SK-N-SH (cell line): ENCODE measurements at regions not wholly inside any gene's neighbourhood (a gene's known extent, or its start where the extent isn't known, plus 50 kb on each side); places are given as distances from the start of the nearest gene placed in this dataset.

Experiments
- CTCF ChIA-PET: fragments of 300-600, 350-600 bp; formaldehyde crosslinking; extraction: SDS; loops from one replicate; lab custom pipeline; 2021; lab: Yijun Ruan, JAX
- POLR2A ChIA-PET: fragments of 350-600 bp; sonication (Branson Sonifier 250); formaldehyde crosslinking; extraction: SDS; loops from one replicate; lab custom pipeline; 2020; ENCODE audit warnings: antibody characterized with exemption, inconsistent platforms; lab: Yijun Ruan, JAX
- DNase-seq: peaks from one replicate; pipeline ENCODE4 v3.0.0; 2012
- H2AFZ ChIP-seq: fragments of 200-600 bp; sonication (generic); 2 replicates; pipeline ENCODE4 v1.8.1; 2016; ENCODE audit warnings: antibody characterized with exemption, mild to moderate bottlenecking, low read depth
- H3F3A ChIP-seq: fragments of 200-600 bp; sonication (generic); replicated peaks from 2 replicates; pipeline ENCODE3; 2016; ENCODE audit warnings: antibody characterized with exemption, mild to moderate bottlenecking; ENCODE audit not compliant: insufficient read depth
- H3K27ac ChIP-seq, 2 experiments: fragments of 200-500 bp in 1 of 2; fragments of 200-600 bp in 1 of 2; sonication (Bioruptor generic) in 1 of 2; sonication (generic), shearing (Covaris generic) in 1 of 2; 2 replicates each; pipeline versions ENCODE4 v1.5.1 to v1.6.1; 2014 to 2016; ENCODE audit warnings: low read depth in 2 of 2, inconsistent platforms in 1 of 2, low read length in 1 of 2, mild to moderate bottlenecking in 1 of 2, mixed read lengths in 1 of 2
- H3K27me3 ChIP-seq: fragments of 200-600 bp; sonication (generic), shearing (Covaris generic); 2 replicates; pipeline ENCODE4 v1.6.1; 2016; ENCODE audit warnings: mixed run types; ENCODE audit not compliant: insufficient read depth
- H3K36me3 ChIP-seq, 2 experiments: fragments of 200-500 bp in 1 of 2; fragments of 200-600 bp in 1 of 2; sonication (Bioruptor generic) in 1 of 2; sonication (generic) in 1 of 2; replicated peaks in 1 of 2; 2 replicates each; pipeline versions ENCODE3 to v1.5.1; 2014 to 2016; ENCODE audit warnings: low read length in 1 of 2, mild to moderate bottlenecking in 1 of 2; ENCODE audit not compliant: insufficient read depth in 2 of 2, control insufficient read depth in 1 of 2
- H3K4me1 ChIP-seq, 2 experiments: fragments of 200-500 bp in 1 of 2; fragments of 200-600 bp in 1 of 2; sonication (Bioruptor generic) in 1 of 2; sonication (generic), shearing (Covaris generic) in 1 of 2; 2 replicates each; pipeline versions ENCODE4 v1.5.1 to v1.6.1; 2014 to 2016; ENCODE audit warnings: low read depth in 1 of 2, low read length in 1 of 2, mixed run types in 1 of 2; ENCODE audit not compliant: insufficient read depth in 2 of 2, control insufficient read depth in 1 of 2
- H3K4me2 ChIP-seq: fragments of 200-600 bp; sonication (generic), shearing (Covaris generic); 2 replicates; pipeline ENCODE4 v1.6.1; 2017; ENCODE audit warnings: mixed run types
- H3K4me3 ChIP-seq, 2 experiments: fragments of 200-500 bp in 1 of 2; fragments of 200-600 bp in 1 of 2; sonication (Bioruptor generic) in 1 of 2; sonication (generic), shearing (Covaris generic) in 1 of 2; 2 replicates each; pipeline versions ENCODE4 v1.5.1 to v1.8.1; 2014 to 2016; ENCODE audit warnings: low read depth in 2 of 2, inconsistent platforms in 1 of 2, low read length in 1 of 2, mild to moderate bottlenecking in 1 of 2, mixed read lengths in 1 of 2, moderate library complexity in 1 of 2
- H3K79me2 ChIP-seq: fragments of 200-600 bp; sonication (generic); 2 replicates; pipeline ENCODE4 v1.8.1; 2017; ENCODE audit warnings: mild to moderate bottlenecking; ENCODE audit not compliant: insufficient read depth
- H3K9ac ChIP-seq: fragments of 200-600 bp; sonication (generic); 2 replicates; pipeline ENCODE4 v1.6.1; 2017; ENCODE audit warnings: mixed run types
- H3K9me2 ChIP-seq: fragments of 200-600 bp; sonication (generic); 2 replicates; pipeline ENCODE4 v1.6.1; 2017; ENCODE audit warnings: mixed run types
- H3K9me3 ChIP-seq: fragments of 200-600 bp; sonication (generic); 2 replicates; pipeline ENCODE4 v1.6.1; 2017; ENCODE audit warnings: mixed run types, mild to moderate bottlenecking, moderate library complexity
- H4K20me1 ChIP-seq: fragments of 200-600 bp; sonication (generic); 2 replicates; pipeline ENCODE4 v1.6.1; 2017; ENCODE audit warnings: mild to moderate bottlenecking, mixed run types; ENCODE audit not compliant: insufficient read depth
- ELF1 ChIP-seq: IDR thresholded peaks from 2 replicates; pipeline ENCODE4 v1.4.0; 2012
- EP300 ChIP-seq, 2 experiments: IDR thresholded peaks; 2 replicates each; pipeline versions ENCODE4 v1.4.0 to v1.6.1; 2012; ENCODE audit warnings: borderline replicate concordance in 1 of 2, low read depth in 1 of 2, low read length in 1 of 2
- EZH2phosphoT487 ChIP-seq: fragments of 200-600 bp; sonication (generic); IDR thresholded peaks from 2 replicates; pipeline ENCODE4 v1.6.1; 2017; ENCODE audit warnings: low read depth, mixed run types, mild to moderate bottlenecking, antibody characterized with exemption, moderate library complexity, borderline replicate concordance
- FOXJ3 ChIP-seq: sonication (generic); formaldehyde crosslinking; IDR thresholded peaks from 2 replicates; pipeline ENCODE4 v1.5.1; 2020; ENCODE audit warnings: mild to moderate bottlenecking, missing genetic modification reagents
- GABPA ChIP-seq: IDR thresholded peaks from 2 replicates; pipeline ENCODE4 v1.4.0; 2012; ENCODE audit warnings: low read depth, mild to moderate bottlenecking
- GATA2 ChIP-seq: sonication (generic); formaldehyde crosslinking; IDR thresholded peaks from 2 replicates; pipeline ENCODE4 v1.5.0; 2020; ENCODE audit warnings: mild to moderate bottlenecking, missing genetic modification reagents
- JUND ChIP-seq: IDR thresholded peaks from 2 replicates; pipeline ENCODE4 v1.4.0; 2012
- MXI1 ChIP-seq: IDR thresholded peaks from 2 replicates; pipeline ENCODE4 v1.6.1; 2012; ENCODE audit warnings: mild to moderate bottlenecking, low read depth, low read length, improper control_type of control experiment
- NRF1 ChIP-seq: IDR thresholded peaks from 2 replicates; pipeline ENCODE4 v1.6.1; 2012; ENCODE audit warnings: low read depth, mild to moderate bottlenecking, low read length
- RCOR1 ChIP-seq: fragments of 150-350 bp; IDR thresholded peaks from 2 replicates; pipeline ENCODE4 v1.6.1; 2017; ENCODE audit warnings: antibody characterized with exemption, low read length
- RFX5 ChIP-seq: IDR thresholded peaks from 2 replicates; pipeline ENCODE4 v1.6.1; 2012; ENCODE audit warnings: mild to moderate bottlenecking, improper control_type of control experiment, low read length
- SIN3A ChIP-seq: IDR thresholded peaks from 2 replicates; pipeline ENCODE4 v1.6.1; 2012; ENCODE audit warnings: low read depth, mild to moderate bottlenecking, low read length, moderate library complexity, borderline replicate concordance
- SMC3 ChIP-seq: IDR thresholded peaks from 2 replicates; pipeline ENCODE4 v1.6.1; 2012; ENCODE audit warnings: low read depth, low read length, improper control_type of control experiment
- TEAD4 ChIP-seq: IDR thresholded peaks from 2 replicates; pipeline ENCODE4 v1.4.0; 2012; ENCODE audit warnings: mild to moderate bottlenecking, borderline replicate concordance; ENCODE audit not compliant: insufficient read depth
- YY1 ChIP-seq: IDR thresholded peaks from 2 replicates; pipeline ENCODE4 v1.4.0; 2012; ENCODE audit warnings: low read depth, mild to moderate bottlenecking
- WGBS: methylation state at CpG from one replicate; pipeline ENCODE4 v1.1.6; 2017; ENCODE audit warnings: low lambda C conversion rate; 5-methylcytosine and 5-hydroxymethylcytosine counted together
- TF ChIP-seq, protein P1 (sequence below): fragments of 150-350 bp; IDR thresholded peaks from 2 replicates; pipeline ENCODE4 v1.6.1; 2017; ENCODE audit warnings: antibody characterized with exemption, low read length, low read depth, borderline replicate concordance
- TF ChIP-seq, protein P2 (sequence below): IDR thresholded peaks from 2 replicates; pipeline ENCODE4 v1.4.0; 2012; ENCODE audit warnings: low read depth

- H3K4me2 ChIP-seq: no peak overlapping the region
- no peaks in the 10 kb centered on the region for H4K20me1 ChIP-seq
- CTCF ChIA-PET: interaction anchor here (1.1 kb wide), 1 partner anchor 47 kb away, joined by 3 read pairs; no protein-coding TSS in a partner anchor
- H3K4me1 ChIP-seq: no peaks in the 10 kb centered on the region; a peak in 1 of 4 replicates
- POLR2A ChIA-PET: no interaction called here
- H3K9me2 ChIP-seq: no peaks in the 10 kb centered on the region
- no peaks in the 10 kb centered on the region for H3K27me3 ChIP-seq
- no peaks in the 10 kb centered on the region for H3K9me3 ChIP-seq
- H2AFZ ChIP-seq: no peak overlapping the region
- no peak overlapping the region for H3K27ac ChIP-seq
- no peak overlapping the region for H3K9ac ChIP-seq
- no peaks in the 10 kb centered on the region for H3K79me2 ChIP-seq
- TF ChIP-seq, protein P1, sequence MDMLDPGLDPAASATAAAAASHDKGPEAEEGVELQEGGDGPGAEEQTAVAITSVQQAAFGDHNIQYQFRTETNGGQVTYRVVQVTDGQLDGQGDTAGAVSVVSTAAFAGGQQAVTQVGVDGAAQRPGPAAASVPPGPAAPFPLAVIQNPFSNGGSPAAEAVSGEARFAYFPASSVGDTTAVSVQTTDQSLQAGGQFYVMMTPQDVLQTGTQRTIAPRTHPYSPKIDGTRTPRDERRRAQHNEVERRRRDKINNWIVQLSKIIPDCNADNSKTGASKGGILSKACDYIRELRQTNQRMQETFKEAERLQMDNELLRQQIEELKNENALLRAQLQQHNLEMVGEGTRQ: no peak
- no peak for TF ChIP-seq EP300 (IDR thresholded peaks at IDR 0.05; ENCODE audit: borderline replicate concordance in 1 of 2, low read depth in 1 of 2, low read length in 1 of 2)
- no peak for DNase-seq
- H3F3A ChIP-seq: peaks cover 14% of the 10 kb centered on the region
- 81% methylated on average over 3 of the region's 3 CpGs for WGBS
- H3K4me3 ChIP-seq: no peak overlapping the region
- no peaks in the 10 kb centered on the region for H3K36me3 ChIP-seq
Observed at GRCh38 chr4:128501239-128501638, 213.6 kb upstream of the PGRMC2 start.

DNA sequence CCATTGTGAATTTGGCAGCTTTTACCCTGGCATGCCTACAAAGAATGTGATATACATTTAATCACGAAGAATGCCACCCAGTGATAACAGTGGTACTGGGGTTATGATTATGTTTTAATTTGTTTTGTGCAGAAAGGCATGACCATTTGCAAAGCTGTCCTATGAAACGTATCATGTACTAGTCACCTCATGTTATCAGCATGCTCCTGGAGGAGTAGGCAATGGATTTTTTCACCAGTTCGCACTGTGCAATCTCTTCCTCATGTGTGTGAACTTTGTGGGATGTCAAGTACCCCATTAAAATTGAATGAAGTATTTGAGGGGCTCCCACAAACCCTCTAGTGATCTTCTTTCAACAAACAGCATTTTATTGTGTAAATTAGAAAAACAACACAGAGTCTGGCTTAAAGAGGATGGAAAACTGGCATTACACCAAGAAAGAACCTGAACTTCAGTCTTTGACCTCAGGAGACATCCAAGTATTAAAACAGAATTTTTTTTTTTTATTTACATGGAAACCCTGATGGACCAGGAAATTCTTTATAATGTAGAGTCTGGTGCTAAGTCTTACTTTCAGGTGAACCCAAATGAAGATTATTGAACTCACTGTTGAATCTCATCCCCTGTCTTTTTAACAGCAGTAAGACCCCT lies 200.6 kb upstream of the PGRMC2 start:
- Histone ChIP-seq H3K9ac (no peak overlapping the region), H3K9me2 (no peaks in the 10 kb centered on the region), H3K4me1 (peaks cover 0 to 6% of the 10 kb centered on the region in 2 experiments; a peak in 1 of 4 replicates), H3K79me2 (no peaks in the 10 kb centered on the region), H3K36me3 (no peaks in the 10 kb centered on the region), H3F3A (no peaks in the 10 kb centered on the region), H2AFZ (no peak overlapping the region), H3K27me3 (no peaks in the 10 kb centered on the region), H3K4me3 (no peak overlapping the region), H3K9me3 (no peaks in the 10 kb centered on the region), H4K20me1 (no peaks in the 10 kb centered on the region), H3K4me2 (no peak overlapping the region), H3K27ac (no peak overlapping the region)
- no peak for DNase-seq
- 73% methylated on average over 3 of the region's 3 CpGs for WGBS
- TF ChIP-seq EZH2phosphoT487: no peak
- CTCF ChIA-PET: interaction anchor here (1.8 kb wide), 1 partner anchor 33 kb away, joined by 5 read pairs; no protein-coding TSS in a partner anchor
- POLR2A ChIA-PET: no interaction called here

DNA sequence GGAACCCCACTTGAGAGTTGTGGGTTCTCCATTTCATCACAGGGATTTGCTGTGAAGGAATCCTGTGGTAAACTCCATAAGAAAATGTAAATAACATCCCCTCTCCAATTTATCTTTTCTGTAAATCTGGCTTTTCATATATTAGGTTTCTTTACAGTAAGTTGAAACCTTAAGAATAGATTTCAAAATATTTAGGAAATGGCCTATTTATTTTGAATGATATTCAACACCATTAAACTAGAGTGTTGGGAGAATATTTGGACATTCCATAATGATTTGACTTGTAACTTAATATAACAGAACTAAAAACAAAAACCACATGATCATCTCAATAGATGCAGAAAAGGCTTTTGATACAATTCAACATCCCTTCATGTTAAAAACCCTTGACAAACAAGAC lies 197.3 kb upstream of the PGRMC2 start:
- no peaks in the 10 kb centered on the region for H3F3A ChIP-seq
- no peaks in the 10 kb centered on the region for H3K27me3 ChIP-seq
- ChIA-PET POLR2A (no interaction called here), CTCF (interaction anchor here (0.8 to 1.2 kb wide), 3 partner anchors 8 to 31 kb away, joined by 3 to 4 read pairs (median 4); no protein-coding TSS in a partner anchor)
- H2AFZ ChIP-seq: no peak overlapping the region
- H3K79me2 ChIP-seq: no peaks in the 10 kb centered on the region
- no peak overlapping the region for H3K27ac ChIP-seq
- H3K9ac ChIP-seq: no peak overlapping the region
- no peak overlapping the region for H3K4me3 ChIP-seq
- H3K9me2 ChIP-seq: no peaks in the 10 kb centered on the region
- no peaks in the 10 kb centered on the region for H4K20me1 ChIP-seq
- TF ChIP-seq, protein P1: no peak
- TF ChIP-seq GATA2 (CRISPR knock-in tag) (no peak), TEAD4 (no peak), RFX5 (no peak), FOXJ3 (no peak), RCOR1 (no peak), SMC3 (no peak), NRF1 (no peak), YY1 (no peak), ELF1 (no peak), MXI1 (no peak), GABPA (no peak), JUND (no peak), SIN3A (no peak)
- TF ChIP-seq, protein P2, sequence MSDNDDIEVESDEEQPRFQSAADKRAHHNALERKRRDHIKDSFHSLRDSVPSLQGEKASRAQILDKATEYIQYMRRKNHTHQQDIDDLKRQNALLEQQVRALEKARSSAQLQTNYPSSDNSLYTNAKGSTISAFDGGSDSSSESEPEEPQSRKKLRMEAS: no peak
- TF ChIP-seq, all 33 proteins: peak for 0
- peaks cover 0 to 6% of the 10 kb centered on the region in 2 experiments; a peak in 1 of 4 replicates for H3K4me1 ChIP-seq
- H3K4me2 ChIP-seq: no peak overlapping the region
- H3K36me3 ChIP-seq: no peaks in the 10 kb centered on the region
- no peak for DNase-seq
- H3K9me3 ChIP-seq: no peaks in the 10 kb centered on the region
